ENCODE measurements at regions not wholly inside any gene's neighbourhood (a gene's known extent, or its start where the extent isn't known, plus 50 kb on each side); places are given as distances from the start of the nearest gene placed in this dataset.
A peak's percentile ranks its signal among the peaks of the same experiment; 100 is the strongest.
"Not testable (repeated sequence)": the region's sequence is repeated elsewhere in the genome, so short reads cannot be mapped to it uniquely, and the experiment has no call there.

DNA sequence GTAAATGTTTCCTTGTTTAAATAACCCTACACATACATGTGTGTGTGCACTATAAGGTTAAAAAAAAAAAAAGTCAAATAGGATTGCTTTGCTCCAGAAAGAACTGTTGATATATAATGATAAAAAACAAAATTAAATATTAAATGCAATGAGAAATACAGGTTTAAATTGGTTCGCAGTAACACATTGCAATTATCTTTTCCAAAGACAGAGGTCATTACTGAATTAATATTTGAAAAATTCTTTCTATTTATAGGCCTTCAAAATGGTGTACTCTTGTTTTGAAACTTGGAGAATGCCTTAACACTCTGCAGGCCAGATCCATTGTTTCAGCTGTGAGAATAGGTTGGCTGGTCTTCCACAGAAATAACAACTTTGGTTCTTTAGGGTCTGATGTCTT, 319.0 kb upstream of the NUDT12 start:
- DNase-seq: no peak

DNA sequence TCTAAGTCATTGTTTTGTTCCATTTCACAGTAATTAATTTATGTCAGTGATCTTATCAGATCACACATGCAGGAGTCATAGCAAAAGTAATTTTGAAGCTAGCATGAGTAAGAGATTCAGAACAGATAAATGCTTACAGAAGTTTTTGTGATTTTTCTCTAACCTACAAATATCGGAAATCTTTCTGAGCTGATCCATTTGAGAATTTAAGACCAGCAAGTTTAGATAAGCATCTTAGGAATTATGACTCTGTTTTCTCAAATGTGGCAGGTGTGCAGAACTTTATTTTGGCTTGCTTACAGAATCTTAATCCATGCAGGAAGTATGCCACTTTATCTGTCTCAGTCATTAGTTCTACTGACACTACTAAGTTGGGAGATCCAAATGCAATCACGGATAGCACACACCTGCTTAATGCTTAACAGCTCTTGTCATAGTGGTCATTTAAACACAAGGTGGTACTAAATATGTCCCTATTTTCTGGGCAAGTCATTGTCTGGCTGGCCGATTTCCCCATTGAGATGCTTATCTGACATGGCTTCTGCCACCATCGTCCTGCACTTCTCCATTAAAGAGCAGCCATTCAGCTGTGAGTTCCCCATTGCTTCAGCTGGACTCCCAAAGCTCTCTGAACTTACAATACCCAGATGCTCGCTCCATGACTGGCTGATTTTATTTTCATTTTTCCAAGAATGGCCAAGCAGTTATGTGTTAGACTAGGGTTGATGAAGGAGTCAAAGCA, 305.4 kb upstream of the NUDT12 start:
- DNase-seq: peak; percentile 25

DNA sequence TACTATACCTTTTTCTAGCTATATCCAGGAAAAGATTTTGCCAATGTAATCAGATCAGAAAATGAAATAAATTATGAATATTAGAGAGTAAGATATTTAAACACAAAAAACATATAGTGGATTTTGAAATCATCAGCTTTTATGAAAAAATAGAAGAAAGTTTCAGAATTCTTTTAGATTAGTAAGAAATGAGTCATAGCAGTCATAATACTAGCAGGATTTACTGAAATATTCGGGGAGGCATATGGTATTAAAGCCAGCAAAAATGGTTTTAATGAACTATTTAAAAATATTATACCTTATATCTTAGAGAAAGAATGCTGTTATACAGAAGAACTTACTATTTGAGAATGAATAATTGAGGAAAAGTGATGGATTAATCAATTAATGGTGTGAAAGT, 303.6 kb upstream of the NUDT12 start:
- DNase-seq: peak; percentile 22

DNA sequence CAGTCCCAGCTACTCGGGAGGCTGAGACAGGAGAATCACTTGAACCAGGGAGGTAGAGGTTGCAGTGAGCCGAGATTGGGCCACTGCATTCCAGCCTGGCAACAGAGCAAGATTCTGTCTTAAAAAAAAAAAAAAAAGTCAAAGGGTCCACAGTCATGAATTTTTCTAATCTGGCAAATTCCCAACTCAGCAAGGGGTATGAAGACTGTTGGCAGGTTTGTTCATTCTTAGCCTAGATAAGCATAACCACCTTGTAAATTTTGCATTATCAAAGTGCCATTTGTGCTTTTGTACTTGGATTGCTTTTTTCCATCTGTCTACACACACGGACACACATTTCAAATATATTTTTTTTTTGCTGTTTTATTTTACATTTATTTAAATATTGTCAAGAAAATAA, 299.8 kb upstream of the NUDT12 start:
- DNase-seq: peak; percentile 52

DNA sequence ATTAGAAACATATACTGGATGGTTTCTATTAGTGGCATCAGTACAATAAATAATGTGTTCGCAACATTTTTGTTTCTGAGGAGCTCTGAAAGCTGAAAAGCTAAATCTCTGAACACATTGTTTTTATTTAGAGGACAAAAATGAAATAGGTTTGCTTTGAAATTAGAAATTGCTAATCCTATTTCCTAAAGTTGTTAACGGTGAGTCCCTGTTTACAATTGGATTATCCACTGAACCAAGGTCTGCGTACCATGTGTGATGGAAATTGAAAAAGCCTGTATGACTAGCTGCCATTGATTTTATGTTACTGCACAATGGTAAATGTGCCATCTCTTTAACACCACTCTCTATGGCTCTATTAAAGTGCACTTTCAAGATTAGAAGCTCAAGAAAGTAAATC, 297.7 kb upstream of the NUDT12 start:
- DNase-seq: no peak

DNA sequence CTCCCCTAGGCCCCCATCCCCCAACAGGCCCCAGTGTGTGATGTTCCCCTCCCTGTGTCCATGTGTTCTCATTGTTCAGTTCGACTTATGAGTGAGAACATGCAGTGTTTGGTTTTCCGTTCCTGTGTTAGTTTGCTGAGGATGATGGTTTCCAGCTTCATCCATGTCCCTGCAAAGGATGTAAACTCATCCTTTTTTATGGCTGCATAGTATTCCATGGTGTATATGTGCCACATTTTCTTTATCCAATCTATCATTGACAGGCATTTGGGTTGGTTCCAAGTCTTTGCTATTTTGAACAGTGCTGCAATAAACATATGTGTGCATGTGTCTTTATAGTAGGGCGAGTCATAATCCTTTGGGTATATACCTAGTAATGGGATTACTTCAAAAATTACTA, 295.8 kb upstream of the NUDT12 start:
- not testable (repeated sequence) for DNase-seq

DNA sequence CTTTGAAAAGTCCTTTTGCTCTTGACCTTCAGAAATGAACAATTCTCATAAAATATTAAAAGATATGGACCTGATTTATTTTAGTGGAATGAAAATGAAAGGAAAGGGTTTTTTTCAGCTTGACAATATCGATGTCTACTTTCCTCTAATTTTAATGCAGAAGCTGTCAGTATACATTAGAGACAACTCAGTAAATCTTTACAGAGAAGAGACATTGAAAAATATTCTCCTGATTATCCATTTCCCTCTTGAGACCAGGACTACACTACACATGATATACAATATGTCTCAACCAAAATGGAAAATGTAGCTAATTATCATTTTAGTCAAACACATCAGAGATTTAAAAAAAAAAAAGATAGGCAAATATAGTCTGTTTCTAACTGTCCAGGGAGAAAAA, 288.5 kb upstream of the NUDT12 start:
- DNase-seq: no peak

DNA sequence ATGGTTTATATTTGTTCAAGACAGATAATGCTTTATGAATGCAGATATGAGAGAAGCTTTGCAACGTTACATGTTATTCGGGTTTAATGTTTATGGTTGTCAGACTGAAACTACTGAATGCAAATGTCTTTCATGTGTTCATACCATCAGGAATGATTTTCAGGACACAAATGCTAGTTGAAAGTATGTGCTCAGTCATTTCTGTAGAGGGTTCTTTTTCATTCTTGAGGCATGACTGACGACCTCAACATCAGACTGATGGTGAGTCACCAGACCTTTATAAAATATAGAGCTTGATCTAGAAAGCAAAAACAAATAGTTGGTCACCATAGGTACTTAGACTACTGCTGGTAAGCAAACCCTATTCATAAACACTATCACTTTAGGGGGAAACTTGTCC, 287.3 kb upstream of the NUDT12 start:
- DNase-seq: peak; percentile 97

DNA sequence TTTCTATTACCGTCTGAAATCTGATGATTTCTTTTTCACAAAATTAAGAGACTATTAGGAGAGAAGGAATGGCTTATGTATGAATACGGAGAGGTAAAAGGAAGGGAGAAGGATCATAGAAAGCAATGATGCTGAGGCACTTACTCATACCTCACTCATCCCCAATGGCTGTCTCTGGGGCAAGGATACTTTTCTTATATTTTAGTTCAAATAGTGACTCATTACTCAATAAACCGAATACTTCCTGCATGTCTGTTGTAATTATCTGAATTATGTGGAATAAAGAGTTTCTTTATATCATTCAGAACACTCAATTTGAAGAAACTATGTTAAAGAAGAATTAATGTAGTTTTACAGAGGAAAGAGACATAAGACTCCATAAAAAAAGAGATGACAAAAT, 284.5 kb upstream of the NUDT12 start:
- peak; percentile 77 for DNase-seq

DNA sequence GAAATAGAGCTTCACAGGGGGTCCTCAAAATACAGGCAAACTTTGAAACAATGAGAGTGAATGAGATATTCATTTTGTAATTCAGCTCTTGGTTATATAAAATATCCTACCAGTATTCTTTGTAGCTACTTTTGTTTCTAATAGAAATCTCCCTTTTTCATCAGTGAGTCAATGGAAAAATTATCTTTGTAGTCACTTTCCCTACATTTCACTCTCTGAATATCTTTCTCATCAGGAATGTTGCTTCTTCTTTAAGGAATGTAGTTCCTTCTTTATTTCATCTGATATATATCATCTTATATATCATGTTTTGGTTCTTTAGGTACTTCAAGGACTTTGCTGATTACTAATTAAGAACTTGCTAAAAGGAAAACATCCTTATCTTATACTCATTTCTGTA, 280.3 kb upstream of the NUDT12 start:
- DNase-seq: no peak

DNA sequence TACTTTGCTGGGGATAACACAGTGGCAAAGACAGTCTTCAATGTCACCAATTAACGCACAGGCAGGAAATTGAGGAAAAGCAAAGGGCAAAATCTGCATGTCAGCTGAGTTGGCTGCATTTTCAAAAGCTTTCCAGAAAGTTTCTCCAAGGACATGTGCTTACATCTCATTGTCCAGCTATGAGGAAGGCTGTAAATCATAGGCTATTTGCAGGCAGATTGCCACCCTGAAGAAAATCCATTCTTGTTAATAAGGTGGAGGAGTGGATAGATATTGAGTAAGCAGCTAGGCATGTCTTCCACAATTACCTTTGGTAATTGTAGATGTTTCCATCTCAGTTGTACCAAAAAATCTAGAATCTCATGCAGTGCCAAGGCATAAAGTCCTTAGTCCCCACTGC, 278.0 kb upstream of the NUDT12 start:
- DNase-seq: peak; percentile 67

DNA sequence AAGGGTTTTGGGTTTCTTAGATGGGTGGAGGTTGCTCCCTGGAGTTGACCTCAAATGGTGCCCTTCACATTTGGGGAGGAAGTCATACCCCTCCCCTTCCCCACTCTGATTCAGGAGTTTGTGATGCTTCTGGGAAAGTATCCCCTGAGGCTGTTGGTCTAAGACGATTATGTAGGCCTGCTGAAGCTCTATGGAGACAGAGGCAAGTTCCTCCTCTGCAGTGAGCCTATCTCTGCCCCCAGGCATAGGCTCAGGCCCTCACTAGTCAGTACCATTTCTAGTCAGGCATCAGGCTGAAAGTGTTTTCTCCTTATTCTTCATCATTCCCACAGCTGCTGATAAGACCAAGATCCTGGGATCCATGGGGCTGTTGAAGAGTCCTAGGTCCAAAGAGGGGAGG, 271.6 kb upstream of the NUDT12 start:
- no peak for DNase-seq

DNA sequence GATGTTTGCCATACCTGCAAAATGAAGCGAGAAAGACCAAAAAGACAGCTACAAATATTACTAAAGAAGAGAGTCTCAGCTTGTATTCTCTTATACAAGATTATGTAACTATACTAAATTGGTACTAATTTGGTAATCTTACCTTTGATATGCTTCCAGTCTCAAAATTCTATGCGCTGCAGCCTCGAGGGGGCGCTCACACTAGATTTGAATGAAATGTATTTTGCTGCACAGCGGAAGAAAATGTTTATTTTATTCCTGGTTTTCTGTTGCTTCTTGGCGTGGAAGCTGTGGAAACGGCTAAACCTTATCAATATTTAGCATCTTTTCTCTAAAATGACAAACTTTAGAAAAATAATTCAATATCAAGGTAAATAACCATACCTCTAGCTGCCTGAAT, 267.0 kb upstream of the NUDT12 start:
- no peak for DNase-seq

DNA sequence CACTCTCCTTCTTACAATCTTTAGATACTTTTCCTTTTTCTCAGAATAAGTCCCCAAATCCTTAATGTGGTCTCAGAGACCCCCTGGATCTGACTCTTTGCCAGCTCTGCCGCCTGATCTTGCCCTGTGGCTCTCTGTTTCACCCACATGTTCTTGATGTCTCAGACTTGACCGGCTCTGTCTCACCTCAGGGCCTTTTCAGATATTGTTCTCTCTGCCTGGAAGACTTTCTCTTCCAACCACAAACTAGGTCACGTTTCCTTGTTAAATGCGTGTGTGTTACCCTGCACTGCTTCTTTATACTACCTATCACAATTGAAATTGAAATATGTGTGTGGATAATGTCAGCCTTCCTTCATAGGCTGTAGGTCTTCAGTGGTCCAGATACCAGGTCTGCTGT, 265.4 kb upstream of the NUDT12 start:
- DNase-seq: no peak

DNA sequence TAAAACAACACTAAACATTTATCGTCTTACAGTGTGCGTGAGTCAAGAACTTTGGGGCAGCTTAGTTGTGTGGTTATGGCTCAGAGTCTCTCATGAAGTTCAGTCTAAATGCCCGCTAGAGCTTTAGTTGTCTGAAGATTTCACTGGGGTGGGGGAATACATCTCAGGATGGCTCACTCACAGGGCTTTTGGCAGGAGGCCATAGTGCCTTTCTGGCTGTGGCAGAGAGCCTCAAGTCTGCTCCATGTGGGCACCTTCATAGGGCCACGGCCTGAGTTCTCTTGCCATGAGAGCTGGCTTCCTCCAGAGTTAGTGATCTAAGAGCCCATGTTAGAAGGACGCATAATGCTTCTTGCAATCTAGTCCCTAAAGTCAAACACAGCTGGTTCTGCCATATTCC, 258.8 kb upstream of the NUDT12 start:
- DNase-seq: no peak

DNA sequence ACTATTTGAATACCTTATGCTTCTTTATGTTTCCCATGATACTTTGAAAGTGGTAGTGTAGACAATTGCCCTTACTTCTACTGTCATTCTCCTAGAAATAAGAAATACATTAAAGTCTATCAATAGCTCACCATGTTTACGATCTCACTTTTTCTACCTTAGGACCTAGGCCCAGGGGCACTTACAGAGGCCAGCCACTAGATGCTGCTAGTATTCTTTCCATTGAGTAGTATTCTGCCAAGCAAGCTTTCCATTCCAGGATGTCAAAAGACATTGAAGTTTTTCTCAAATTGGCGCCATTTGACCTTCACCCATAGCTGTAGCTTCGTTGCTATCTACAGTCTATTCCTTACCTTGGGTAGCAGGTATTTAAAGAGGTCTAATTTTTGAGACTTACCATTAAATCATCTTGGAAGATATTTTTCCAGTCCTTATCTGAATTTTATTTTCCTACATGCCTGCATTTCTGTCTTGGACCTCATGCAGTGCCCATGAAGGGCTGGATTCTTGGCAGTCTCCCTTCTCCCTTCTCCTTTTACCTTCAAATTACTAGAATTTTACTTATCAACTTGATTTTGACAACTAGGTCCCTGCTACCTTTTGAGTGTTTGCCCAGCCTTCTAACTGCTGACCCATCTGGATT, 246.0 kb upstream of the NUDT12 start:
- DNase-seq: peak; percentile 64

DNA sequence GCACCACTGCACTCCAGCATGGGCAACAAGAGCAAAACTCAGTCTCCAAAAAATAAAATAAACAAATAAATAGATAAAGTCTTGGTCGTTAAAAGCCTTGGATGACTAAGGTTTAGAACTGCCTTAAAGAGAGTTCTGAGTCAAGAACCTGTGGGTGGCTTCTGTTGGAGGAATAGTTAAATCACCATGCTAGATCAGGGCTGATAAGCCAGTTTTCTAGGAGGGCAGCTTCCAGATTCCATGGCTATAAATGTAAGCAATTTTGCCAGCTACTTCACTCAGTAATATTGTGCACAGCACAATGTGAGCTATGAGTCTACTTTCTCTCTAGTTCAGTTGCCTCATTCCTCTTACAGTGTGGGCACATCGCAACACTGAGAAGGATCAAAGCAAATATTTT, 242.1 kb upstream of the NUDT12 start:
- DNase-seq: peak; percentile 28

DNA sequence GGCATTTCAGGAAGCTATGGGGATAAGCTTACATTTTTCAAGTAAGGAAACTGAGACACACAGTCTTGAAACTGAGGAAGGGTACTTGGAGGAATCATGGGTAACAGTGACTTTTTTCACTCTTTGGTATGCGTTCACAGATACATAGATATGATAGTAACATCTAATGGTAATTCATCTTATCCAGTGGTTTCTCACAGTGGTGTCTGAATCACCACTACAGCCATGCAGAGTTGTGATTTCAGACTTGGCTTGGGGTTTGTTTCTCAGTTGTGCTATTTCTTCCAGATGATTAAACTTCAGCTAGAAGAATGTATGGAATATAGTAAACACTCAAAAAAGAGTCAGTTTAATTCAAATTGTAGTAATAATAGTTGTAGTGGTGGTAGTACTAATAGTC, 239.1 kb upstream of the NUDT12 start:
- DNase-seq: peak; percentile 72

DNA sequence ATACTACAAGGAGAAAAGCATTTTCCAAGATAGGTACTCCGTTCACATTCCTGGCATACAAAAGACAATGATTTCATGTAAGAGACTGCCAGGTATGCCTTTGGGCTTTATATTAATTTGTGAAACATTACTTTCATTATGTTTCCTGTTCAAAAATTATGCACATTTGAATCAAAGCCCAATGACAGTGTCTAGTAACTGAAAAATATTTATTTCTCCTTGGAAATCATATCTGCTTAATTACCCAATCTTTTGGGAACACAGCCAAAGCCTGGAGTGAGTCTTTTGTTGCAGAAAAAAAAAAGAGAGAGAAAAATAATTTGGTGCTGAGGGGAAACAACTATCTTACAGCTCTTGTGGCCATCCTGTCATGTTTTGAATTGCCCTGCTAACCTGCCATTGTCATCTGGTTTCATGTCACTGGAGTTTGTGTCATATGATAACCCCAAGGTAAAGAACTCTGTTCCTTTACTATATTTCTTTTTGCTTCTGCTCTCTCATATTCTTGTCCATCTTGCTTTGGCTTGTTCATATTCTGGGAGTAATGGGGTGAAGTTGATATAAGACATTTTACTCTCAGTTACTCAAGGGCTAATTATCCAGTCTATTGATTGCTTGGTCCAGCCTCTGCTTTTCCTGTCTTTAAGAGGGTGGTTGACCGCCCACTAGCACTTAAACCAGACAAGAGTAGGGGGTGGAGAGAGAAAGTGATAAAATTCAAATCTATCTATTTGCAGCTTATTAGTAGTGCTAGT, 238.3 kb upstream of the NUDT12 start:
- DNase-seq: peak; percentile 54

DNA sequence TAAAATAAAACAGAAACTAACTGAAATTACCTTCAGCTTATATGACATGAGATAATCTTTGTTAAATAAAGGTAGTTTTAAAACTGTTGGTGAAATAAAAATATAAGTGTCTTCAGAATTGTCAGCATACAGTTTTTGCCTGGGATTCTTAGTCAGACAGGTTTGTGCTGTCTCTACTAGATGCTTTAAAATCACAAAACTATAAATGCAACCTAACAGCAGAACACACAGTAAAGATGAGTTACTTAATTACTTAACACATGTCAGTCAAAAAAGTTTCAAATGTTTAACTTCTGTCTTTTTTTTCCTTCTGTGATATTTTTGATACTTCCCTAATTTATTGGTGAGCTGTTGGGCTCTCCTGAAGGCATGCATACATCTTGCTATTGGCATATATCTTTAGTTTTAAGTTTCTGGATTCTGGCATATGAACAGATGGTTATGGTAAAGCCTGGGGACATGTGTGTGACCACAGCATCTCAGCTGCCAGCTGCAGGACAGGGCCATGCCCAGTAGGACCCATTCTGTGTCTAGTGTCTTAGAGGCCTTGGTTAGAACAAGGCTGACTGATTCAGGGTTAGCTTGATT, 231.1 kb upstream of the NUDT12 start:
- DNase-seq: no peak

DNA sequence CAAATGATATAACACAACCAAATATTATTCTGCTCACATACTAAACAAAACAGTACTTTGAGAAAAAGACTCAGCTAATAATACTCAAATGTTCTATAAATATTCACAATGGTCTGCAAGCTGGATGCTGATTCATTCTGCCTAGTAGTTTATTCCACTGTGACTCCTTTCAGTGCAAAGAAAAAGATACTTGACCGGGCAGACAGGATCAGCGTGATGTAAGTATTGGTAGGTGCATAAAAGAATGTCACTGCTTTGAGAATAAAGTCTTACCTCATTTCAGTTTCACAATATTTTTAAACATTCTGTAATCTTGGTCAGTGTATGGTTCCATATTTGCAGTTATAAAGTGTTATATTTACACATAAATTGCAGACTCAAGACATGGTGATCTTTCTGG, 223.0 kb upstream of the NUDT12 start:
- DNase-seq: peak; percentile 9

DNA sequence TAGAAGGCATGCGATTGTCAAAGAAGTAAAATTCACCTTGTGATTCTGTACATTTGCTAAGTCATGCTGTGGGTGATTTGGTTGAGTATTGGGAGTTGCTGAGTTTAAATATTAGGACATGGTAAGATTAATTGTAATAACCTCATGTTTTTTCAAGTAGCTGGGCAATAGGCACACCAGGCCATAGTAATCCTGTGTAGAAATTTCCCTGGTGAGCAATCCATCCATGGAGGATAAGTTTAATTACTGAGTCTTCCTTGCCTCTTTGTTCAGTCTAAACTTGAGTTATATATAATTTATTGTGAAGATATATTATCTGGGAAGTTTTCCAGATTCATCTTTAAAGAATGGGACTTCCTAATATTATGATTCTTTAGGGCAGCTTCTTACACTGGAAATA, 221.1 kb upstream of the NUDT12 start:
- no peak for DNase-seq

DNA sequence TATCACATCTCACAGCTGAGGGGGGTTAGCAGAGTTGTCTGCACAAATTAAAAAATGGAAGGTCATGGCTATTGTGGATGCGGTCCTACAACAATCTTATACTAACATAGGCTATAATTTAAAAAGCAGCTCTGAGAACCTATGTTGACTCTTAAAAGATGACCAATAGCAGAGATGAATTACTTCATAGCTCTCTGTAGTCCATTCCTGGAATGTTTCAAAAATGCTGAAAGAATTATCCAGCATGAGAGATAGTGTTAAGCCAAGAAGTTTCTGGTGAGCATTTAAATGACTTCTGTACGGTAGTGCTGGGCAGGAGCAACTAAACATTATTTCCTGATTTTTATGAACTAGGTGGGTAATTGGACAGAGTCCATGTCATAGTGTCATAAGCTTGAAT, 218.2 kb upstream of the NUDT12 start:
- DNase-seq: peak; percentile 3

DNA sequence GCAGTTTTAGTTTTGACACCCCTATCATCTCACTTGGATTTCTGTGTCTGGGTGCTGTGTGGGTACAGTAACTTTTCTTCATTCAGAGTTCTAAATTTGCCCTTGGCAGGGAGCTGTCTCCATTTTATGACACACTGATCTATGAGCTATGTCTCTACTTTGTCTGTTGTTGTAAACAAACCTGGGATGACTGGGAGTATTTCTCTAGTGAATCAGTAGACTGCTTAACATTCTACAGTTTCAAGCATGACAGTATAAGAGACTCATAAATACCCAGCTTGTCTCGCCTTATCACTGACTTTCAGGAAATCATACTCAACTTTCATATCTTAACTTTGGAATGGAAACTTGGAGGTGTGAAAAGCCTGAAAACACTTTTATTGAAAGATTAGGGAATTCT, 212.1 kb upstream of the NUDT12 start:
- DNase-seq: no peak

Data from fibroblast of skin of abdomen (primary cell).